Activated CD4-positive, alpha-beta T cell treated with anti-CD3 and anti-CD28 coated beads for 36 hours (primary cell): ENCODE measurements at regions not wholly inside any gene's neighbourhood (a gene's known extent, or its start where the extent isn't known, plus 50 kb on each side); places are given as distances from the start of the nearest gene placed in this dataset.

Experiments used
- ATAC-seq: fragments of 200-7000 bp; cut with Tn5 transposase; one replicate; pipeline ENCODE4 v1.10.0; 2021; ENCODE audit warnings: mild to moderate bottlenecking, moderate library complexity
- CTCF ChIA-PET: fragments of 350-600 bp; sonication (Branson Sonifier 250); formaldehyde crosslinking; loops from one replicate; lab custom pipeline; 2021; ENCODE audit warnings: antibody characterized with exemption; lab: Charles Lee
- POLR2A ChIA-PET: fragments of 350-600 bp; sonication (Branson Sonifier 250); formaldehyde crosslinking; loops from one replicate; lab custom pipeline; 2021; ENCODE audit warnings: antibody characterized with exemption, inconsistent platforms; lab: Charles Lee
- DNase-seq: peaks from one replicate; pipeline ENCODE4 v3.0.0-alpha.2; 2020
- H3K27ac Mint-ChIP-seq: one replicate; pipeline ENCODE4 v1.8.0; 2021; ENCODE audit warnings: mixed read lengths
- H3K27me3 Mint-ChIP-seq: one replicate; pipeline ENCODE4 v1.8.0; 2021; ENCODE audit warnings: mixed read lengths
- H3K36me3 Mint-ChIP-seq: one replicate; pipeline ENCODE4 v1.8.0; 2021; ENCODE audit warnings: low read depth, mixed read lengths
- H3K4me1 Mint-ChIP-seq: one replicate; pipeline ENCODE4 v1.8.0; 2021; ENCODE audit warnings: mixed read lengths
- H3K4me3 Mint-ChIP-seq: one replicate; pipeline ENCODE4 v1.8.0; 2021; ENCODE audit warnings: mild to moderate bottlenecking, moderate library complexity, mixed read lengths
- H3K9me3 Mint-ChIP-seq: one replicate; pipeline ENCODE4 v1.8.0; 2021; ENCODE audit warnings: low read depth, mixed read lengths
- intact Hi-C, 2 experiments: fragments of 100-400 bp; cut with DNase I in 1 of 2; cut with micrococcal nuclease in 1 of 2; formaldehyde crosslinking; loops; one replicate each; pipeline versions ENCODE4 v1.14.2 to v1.15.1; 2022 to 2024; cut with DNase I, micrococcal nuclease

GRCh38 chr10:124346831-124347230 is 71.9 kb downstream of the OAT start:
- Mint-ChIP-seq H3K36me3 (no peaks in the 10 kb centered on the region), H3K4me3 (no peak overlapping the region), H3K4me1 (no peaks in the 10 kb centered on the region), H3K27ac (no peak overlapping the region), H3K27me3 (no peaks in the 10 kb centered on the region), H3K9me3 (no peaks in the 10 kb centered on the region)
- ATAC-seq: no peak
- CTCF ChIA-PET: no interaction called here
- POLR2A ChIA-PET: no interaction called here
- no peak for DNase-seq
- intact Hi-C loops: no loop called here

- Mint-ChIP-seq H3K9me3 (no peaks in the 10 kb centered on the region), H3K36me3 (no peaks in the 10 kb centered on the region), H3K4me3 (no peak overlapping the region), H3K4me1 (peaks cover 2% of the 10 kb centered on the region), H3K27me3 (no peaks in the 10 kb centered on the region), H3K27ac (no peak overlapping the region)
- intact Hi-C loops: no loop called here
- ATAC-seq (no peak), DNase-seq (no peak)
- ChIA-PET POLR2A (no interaction called here), CTCF (no interaction called here)
Observed at GRCh38 chr10:124345521-124345920, 73.2 kb downstream of the OAT start.

GRCh38 chr10:124344931-124345330 is 73.8 kb downstream of the OAT start:
- intact Hi-C loops: no loop called here

GRCh38 chr10:124344266-124344590 is 74.5 kb downstream of the OAT start:
- no peak for DNase-seq
- Mint-ChIP-seq H3K27me3 (no peaks in the 10 kb centered on the region), H3K36me3 (no peaks in the 10 kb centered on the region), H3K9me3 (no peaks in the 10 kb centered on the region), H3K4me1 (peaks cover 2% of the 10 kb centered on the region), H3K27ac (no peak overlapping the region), H3K4me3 (no peak overlapping the region)
- POLR2A ChIA-PET: no interaction called here
- intact Hi-C loops: no loop called here
- no peak for ATAC-seq
- CTCF ChIA-PET: no interaction called here

More at GRCh38 chr10:124344931-124345330, 73.8 kb downstream of the OAT start:
- no peak overlapping the region for H3K4me3 Mint-ChIP-seq
- H3K27ac Mint-ChIP-seq: no peak overlapping the region
- ChIA-PET POLR2A (no interaction called here), CTCF (no interaction called here)
- H3K9me3 Mint-ChIP-seq: no peaks in the 10 kb centered on the region
- no peak for ATAC-seq
- H3K36me3 Mint-ChIP-seq: no peaks in the 10 kb centered on the region
- no peaks in the 10 kb centered on the region for H3K27me3 Mint-ChIP-seq
- H3K4me1 Mint-ChIP-seq: peaks cover 2% of the 10 kb centered on the region
- DNase-seq: no peak

- ChIA-PET POLR2A (no interaction called here), CTCF (no interaction called here)
- no peaks in the 10 kb centered on the region for H3K27me3 Mint-ChIP-seq
- H3K36me3 Mint-ChIP-seq: no peaks in the 10 kb centered on the region
- intact Hi-C loops: no loop called here
- no peak for DNase-seq
- ATAC-seq: no peak
- H3K4me1 Mint-ChIP-seq: peaks cover 2% of the 10 kb centered on the region
- no peak overlapping the region for H3K4me3 Mint-ChIP-seq
- H3K27ac Mint-ChIP-seq: no peak overlapping the region
- no peaks in the 10 kb centered on the region for H3K9me3 Mint-ChIP-seq
Observed at GRCh38 chr10:124343351-124344265, 75.1 kb downstream of the OAT start.

- H3K4me3 Mint-ChIP-seq: no peak overlapping the region
- ATAC-seq: no peak
- peaks cover 2% of the 10 kb centered on the region for H3K4me1 Mint-ChIP-seq
- intact Hi-C loops: no loop called here
- H3K36me3 Mint-ChIP-seq: no peaks in the 10 kb centered on the region
- DNase-seq: no peak
- ChIA-PET CTCF (interaction anchor here (0.5 kb wide), 1 partner anchor 17 kb away, joined by 4 read pairs; no protein-coding TSS in a partner anchor), POLR2A (no interaction called here)
- H3K9me3 Mint-ChIP-seq: no peaks in the 10 kb centered on the region
- H3K27me3 Mint-ChIP-seq: no peaks in the 10 kb centered on the region
- peak overlapping the region; percentile 55 for H3K27ac Mint-ChIP-seq
Observed at GRCh38 chr10:124342821-124343170, 75.9 kb downstream of the OAT start.

- H3K36me3 Mint-ChIP-seq: no peaks in the 10 kb centered on the region
- no peak overlapping the region for H3K27ac Mint-ChIP-seq
- no peaks in the 10 kb centered on the region for H3K9me3 Mint-ChIP-seq
- CTCF ChIA-PET: interaction anchor here (0.5 kb wide), 1 partner anchor 17 kb away, joined by 4 read pairs; no protein-coding TSS in a partner anchor
- H3K4me3 Mint-ChIP-seq: no peak overlapping the region
- POLR2A ChIA-PET: no interaction called here
- no peaks in the 10 kb centered on the region for H3K27me3 Mint-ChIP-seq
- ATAC-seq: no peak
- H3K4me1 Mint-ChIP-seq: peaks cover 2% of the 10 kb centered on the region
- intact Hi-C loops: no loop called here
- no peak for DNase-seq
Observed at GRCh38 chr10:124342136-124342820, 76.4 kb downstream of the OAT start.

GRCh38 chr10:124341768-124342135 is 77.0 kb downstream of the OAT start:
- ChIA-PET CTCF (no interaction called here), POLR2A (no interaction called here)
- no peaks in the 10 kb centered on the region for H3K27me3 Mint-ChIP-seq
- ATAC-seq (peak; percentile 68), DNase-seq (peak; percentile 32)
- H3K4me3 Mint-ChIP-seq: no peak overlapping the region
- no peaks in the 10 kb centered on the region for H3K9me3 Mint-ChIP-seq
- H3K36me3 Mint-ChIP-seq: no peaks in the 10 kb centered on the region
- H3K4me1 Mint-ChIP-seq: peaks cover 2% of the 10 kb centered on the region
- no peak overlapping the region for H3K27ac Mint-ChIP-seq
- intact Hi-C loops: no loop called here

GRCh38 chr10:124340033-124340760 is 78.5 kb downstream of the OAT start:
- intact Hi-C loops: no loop called here
- no peak for DNase-seq
- POLR2A ChIA-PET: no interaction called here
- no peaks in the 10 kb centered on the region for H3K36me3 Mint-ChIP-seq
- ATAC-seq: no peak
- H3K27ac Mint-ChIP-seq: no peak overlapping the region
- H3K4me3 Mint-ChIP-seq: no peak overlapping the region
- no peaks in the 10 kb centered on the region for H3K9me3 Mint-ChIP-seq
- H3K4me1 Mint-ChIP-seq: peaks cover 2% of the 10 kb centered on the region
- CTCF ChIA-PET: no interaction called here
- H3K27me3 Mint-ChIP-seq: no peaks in the 10 kb centered on the region

DNA sequence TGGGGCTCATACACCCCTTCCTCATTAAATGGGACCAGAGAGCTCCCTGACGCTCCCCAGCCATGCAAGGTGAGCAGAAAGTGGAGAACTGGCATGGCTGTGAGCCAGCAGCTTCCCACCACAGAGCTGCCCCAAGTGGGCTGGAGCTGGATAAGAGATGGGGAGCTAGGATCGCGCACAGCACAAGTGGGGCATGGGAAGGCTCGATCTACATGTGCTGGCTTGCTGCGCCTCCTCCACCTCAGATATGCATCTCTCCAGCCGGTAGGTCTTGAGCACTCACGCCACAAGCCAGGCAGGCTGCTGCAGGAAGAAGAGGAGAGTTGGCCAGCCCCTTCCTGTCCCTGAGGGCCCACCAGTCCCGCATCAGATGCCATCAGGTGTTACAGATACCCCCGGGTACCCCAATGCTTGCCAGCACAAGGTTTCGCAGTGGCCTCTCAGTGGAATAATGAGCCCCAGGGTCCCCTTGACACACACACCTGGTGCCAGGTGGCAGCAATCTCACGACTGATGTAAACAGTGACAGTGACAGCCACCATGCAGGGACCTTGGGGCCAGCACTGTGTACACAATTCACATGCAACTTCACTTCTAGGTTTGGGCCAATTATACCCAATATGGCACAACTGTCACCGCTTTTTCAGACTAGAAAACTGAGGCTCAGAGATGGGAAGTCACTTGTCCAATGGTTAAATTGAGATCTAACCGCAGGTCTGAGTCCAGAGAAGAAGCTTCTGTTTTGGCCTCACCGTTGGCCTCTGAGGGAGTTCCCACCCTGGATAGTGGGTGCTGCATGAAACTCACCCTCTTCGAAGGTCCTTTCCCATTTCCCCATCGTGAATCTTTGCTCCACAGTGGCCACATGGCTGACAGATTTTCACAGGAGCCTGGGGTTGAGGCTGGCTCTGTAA is 79.3 kb downstream of the OAT start:
- H3K4me3 Mint-ChIP-seq: no peak overlapping the region
- intact Hi-C loops: no loop called here
- CTCF ChIA-PET: no interaction called here
- POLR2A ChIA-PET: no interaction called here
- ATAC-seq (no peak), DNase-seq (no peak)
- no peaks in the 10 kb centered on the region for H3K27me3 Mint-ChIP-seq
- no peaks in the 10 kb centered on the region for H3K9me3 Mint-ChIP-seq
- H3K36me3 Mint-ChIP-seq: no peaks in the 10 kb centered on the region
- H3K27ac Mint-ChIP-seq: no peak overlapping the region
- H3K4me1 Mint-ChIP-seq: peaks cover 2% of the 10 kb centered on the region

- H3K4me3 Mint-ChIP-seq: no peak overlapping the region
- H3K36me3 Mint-ChIP-seq: no peaks in the 10 kb centered on the region
- intact Hi-C loops: no loop called here
- DNase-seq (no peak), ATAC-seq (no peak)
- H3K4me1 Mint-ChIP-seq: peaks cover 2% of the 10 kb centered on the region
- H3K27ac Mint-ChIP-seq: no peak overlapping the region
- H3K9me3 Mint-ChIP-seq: no peaks in the 10 kb centered on the region
- H3K27me3 Mint-ChIP-seq: no peaks in the 10 kb centered on the region
- ChIA-PET CTCF (no interaction called here), POLR2A (no interaction called here)
Observed at GRCh38 chr10:124338276-124338925, 80.3 kb downstream of the OAT start.
